ENCODE measurements at regions not wholly inside any gene's neighbourhood (a gene's known extent, or its start where the extent isn't known, plus 50 kb on each side); places are given as distances from the start of the nearest gene placed in this dataset.

- DNase-seq (ENCODE audit: low spot score) (no peak), ATAC-seq (no peak)
- Mint-ChIP-seq H3K4me3 (no peak overlapping the region), H3K9me3 (peaks cover 36% of the 10 kb centered on the region), H3K36me3 (peaks cover 22% of the 10 kb centered on the region), H3K27me3 (ENCODE audit: low read depth) (no peaks in the 10 kb centered on the region), H3K27ac (no peak overlapping the region), H3K4me1 (peaks cover 18% of the 10 kb centered on the region)
- TF ChIP-seq ZNF219 (CRISPR knock-in tag; IDR thresholded peaks at IDR 0.05; ENCODE audit: borderline replicate concordance) = no peak
- TF ChIP-seq FOXP1 (CRISPR knock-in tag; IDR thresholded peaks at IDR 0.05; ENCODE audit: borderline replicate concordance) = no peak
- TF ChIP-seq, protein P1, sequence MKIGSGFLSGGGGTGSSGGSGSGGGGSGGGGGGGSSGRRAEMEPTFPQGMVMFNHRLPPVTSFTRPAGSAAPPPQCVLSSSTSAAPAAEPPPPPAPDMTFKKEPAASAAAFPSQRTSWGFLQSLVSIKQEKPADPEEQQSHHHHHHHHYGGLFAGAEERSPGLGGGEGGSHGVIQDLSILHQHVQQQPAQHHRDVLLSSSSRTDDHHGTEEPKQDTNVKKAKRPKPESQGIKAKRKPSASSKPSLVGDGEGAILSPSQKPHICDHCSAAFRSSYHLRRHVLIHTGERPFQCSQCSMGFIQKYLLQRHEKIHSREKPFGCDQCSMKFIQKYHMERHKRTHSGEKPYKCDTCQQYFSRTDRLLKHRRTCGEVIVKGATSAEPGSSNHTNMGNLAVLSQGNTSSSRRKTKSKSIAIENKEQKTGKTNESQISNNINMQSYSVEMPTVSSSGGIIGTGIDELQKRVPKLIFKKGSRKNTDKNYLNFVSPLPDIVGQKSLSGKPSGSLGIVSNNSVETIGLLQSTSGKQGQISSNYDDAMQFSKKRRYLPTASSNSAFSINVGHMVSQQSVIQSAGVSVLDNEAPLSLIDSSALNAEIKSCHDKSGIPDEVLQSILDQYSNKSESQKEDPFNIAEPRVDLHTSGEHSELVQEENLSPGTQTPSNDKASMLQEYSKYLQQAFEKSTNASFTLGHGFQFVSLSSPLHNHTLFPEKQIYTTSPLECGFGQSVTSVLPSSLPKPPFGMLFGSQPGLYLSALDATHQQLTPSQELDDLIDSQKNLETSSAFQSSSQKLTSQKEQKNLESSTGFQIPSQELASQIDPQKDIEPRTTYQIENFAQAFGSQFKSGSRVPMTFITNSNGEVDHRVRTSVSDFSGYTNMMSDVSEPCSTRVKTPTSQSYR (CRISPR knock-in tag; IDR thresholded peaks at IDR 0.05) = no peak
- no peak for TF ChIP-seq RELA (CRISPR knock-in tag; IDR thresholded peaks at IDR 0.05; ENCODE audit: borderline replicate concordance)
- TF ChIP-seq ZNF423 (CRISPR knock-in tag; IDR thresholded peaks at IDR 0.05) = no peak
- TF ChIP-seq ZBTB21 (CRISPR knock-in tag; IDR thresholded peaks at IDR 0.05; ENCODE audit: borderline replicate concordance) = no peak
- ChIA-PET CTCF (no interaction called here), POLR2A (no interaction called here)
These were observed 256.6 kb downstream of the TMEM38B start for GRCh38 chr9:105950894-105951293.

- Mint-ChIP-seq H3K27me3 (ENCODE audit: low read depth) (no peaks in the 10 kb centered on the region), H3K27ac (0 out of 2 replicates have a peak overlapping the region, but pooled peaks have one; percentile 30), H3K36me3 (no peaks in the 10 kb centered on the region), H3K9me3 (peaks cover 7% of the 10 kb centered on the region), H3K4me3 (no peak overlapping the region), H3K4me1 (peaks cover 52% of the 10 kb centered on the region)
- ChIA-PET POLR2A (no interaction called here), CTCF (no interaction called here)
- DNase-seq (ENCODE audit: low spot score) (no peak), ATAC-seq (no peak)
- TF ChIP-seq, protein P2, sequence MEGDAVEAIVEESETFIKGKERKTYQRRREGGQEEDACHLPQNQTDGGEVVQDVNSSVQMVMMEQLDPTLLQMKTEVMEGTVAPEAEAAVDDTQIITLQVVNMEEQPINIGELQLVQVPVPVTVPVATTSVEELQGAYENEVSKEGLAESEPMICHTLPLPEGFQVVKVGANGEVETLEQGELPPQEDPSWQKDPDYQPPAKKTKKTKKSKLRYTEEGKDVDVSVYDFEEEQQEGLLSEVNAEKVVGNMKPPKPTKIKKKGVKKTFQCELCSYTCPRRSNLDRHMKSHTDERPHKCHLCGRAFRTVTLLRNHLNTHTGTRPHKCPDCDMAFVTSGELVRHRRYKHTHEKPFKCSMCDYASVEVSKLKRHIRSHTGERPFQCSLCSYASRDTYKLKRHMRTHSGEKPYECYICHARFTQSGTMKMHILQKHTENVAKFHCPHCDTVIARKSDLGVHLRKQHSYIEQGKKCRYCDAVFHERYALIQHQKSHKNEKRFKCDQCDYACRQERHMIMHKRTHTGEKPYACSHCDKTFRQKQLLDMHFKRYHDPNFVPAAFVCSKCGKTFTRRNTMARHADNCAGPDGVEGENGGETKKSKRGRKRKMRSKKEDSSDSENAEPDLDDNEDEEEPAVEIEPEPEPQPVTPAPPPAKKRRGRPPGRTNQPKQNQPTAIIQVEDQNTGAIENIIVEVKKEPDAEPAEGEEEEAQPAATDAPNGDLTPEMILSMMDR (IDR thresholded peaks at IDR 0.05) = no peak
- TF ChIP-seq E2F1 (CRISPR knock-in tag; IDR thresholded peaks at IDR 0.05) (no peak), TCF7 (CRISPR knock-in tag; IDR thresholded peaks at IDR 0.05; ENCODE audit: low read depth) (no peak), NR1H2 (CRISPR knock-in tag; IDR thresholded peaks at IDR 0.05) (no peak)
These were observed 260.2 kb downstream of the TMEM38B start for GRCh38 chr9:105954517-105954916.

- Mint-ChIP-seq H3K9me3 (no peaks in the 10 kb centered on the region; the same call in 1 of the 2 replicates), H3K4me3 (no peak overlapping the region), H3K4me1 (peaks cover 55% of the 10 kb centered on the region), H3K36me3 (no peaks in the 10 kb centered on the region), H3K27me3 (ENCODE audit: low read depth) (no peaks in the 10 kb centered on the region), H3K27ac (peak overlapping the region; percentile 99)
- no peak for DNase-seq (ENCODE audit: low spot score)
- CTCF ChIA-PET = interaction anchor here (0.9 to 1.1 kb wide), 3 partner anchors 16 to 327 kb away, joined by 3 to 6 read pairs (median 4); no protein-coding TSS in a partner anchor
- TF ChIP-seq TEAD1 (CRISPR knock-in tag; IDR thresholded peaks at IDR 0.05) (peak; percentile 53; the same call in 1 of the 2 replicates), SP1 (CRISPR knock-in tag; conservative IDR thresholded peaks at IDR 0.05) (0 out of 2 replicates have a peak, but pooled peaks have one; percentile 32), ETV6 (CRISPR knock-in tag; IDR thresholded peaks at IDR 0.05) (peak; percentile 61; the same call in 1 of the 2 replicates), ZNF263 (CRISPR knock-in tag; IDR thresholded peaks at IDR 0.05; ENCODE audit: low read depth) (no peak)
- TF ChIP-seq, protein P3, sequence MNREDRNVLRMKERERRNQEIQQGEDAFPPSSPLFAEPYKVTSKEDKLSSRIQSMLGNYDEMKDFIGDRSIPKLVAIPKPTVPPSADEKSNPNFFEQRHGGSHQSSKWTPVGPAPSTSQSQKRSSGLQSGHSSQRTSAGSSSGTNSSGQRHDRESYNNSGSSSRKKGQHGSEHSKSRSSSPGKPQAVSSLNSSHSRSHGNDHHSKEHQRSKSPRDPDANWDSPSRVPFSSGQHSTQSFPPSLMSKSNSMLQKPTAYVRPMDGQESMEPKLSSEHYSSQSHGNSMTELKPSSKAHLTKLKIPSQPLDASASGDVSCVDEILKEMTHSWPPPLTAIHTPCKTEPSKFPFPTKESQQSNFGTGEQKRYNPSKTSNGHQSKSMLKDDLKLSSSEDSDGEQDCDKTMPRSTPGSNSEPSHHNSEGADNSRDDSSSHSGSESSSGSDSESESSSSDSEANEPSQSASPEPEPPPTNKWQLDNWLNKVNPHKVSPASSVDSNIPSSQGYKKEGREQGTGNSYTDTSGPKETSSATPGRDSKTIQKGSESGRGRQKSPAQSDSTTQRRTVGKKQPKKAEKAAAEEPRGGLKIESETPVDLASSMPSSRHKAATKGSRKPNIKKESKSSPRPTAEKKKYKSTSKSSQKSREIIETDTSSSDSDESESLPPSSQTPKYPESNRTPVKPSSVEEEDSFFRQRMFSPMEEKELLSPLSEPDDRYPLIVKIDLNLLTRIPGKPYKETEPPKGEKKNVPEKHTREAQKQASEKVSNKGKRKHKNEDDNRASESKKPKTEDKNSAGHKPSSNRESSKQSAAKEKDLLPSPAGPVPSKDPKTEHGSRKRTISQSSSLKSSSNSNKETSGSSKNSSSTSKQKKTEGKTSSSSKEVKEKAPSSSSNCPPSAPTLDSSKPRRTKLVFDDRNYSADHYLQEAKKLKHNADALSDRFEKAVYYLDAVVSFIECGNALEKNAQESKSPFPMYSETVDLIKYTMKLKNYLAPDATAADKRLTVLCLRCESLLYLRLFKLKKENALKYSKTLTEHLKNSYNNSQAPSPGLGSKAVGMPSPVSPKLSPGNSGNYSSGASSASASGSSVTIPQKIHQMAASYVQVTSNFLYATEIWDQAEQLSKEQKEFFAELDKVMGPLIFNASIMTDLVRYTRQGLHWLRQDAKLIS (CRISPR knock-in tag; IDR thresholded peaks at IDR 0.05; ENCODE audit: borderline replicate concordance) = 0 out of 2 replicates have a peak, but pooled peaks have one; percentile 46
- POLR2A ChIA-PET = no interaction called here
- peak; percentile 97 for ATAC-seq
These were observed 263.5 kb downstream of the TMEM38B start for GRCh38 chr9:105957830-105958229.

Measured in WTC11 (cell line).